ENCODE measurements at regions not wholly inside any gene's neighbourhood (a gene's known extent, or its start where the extent isn't known, plus 50 kb on each side); places are given as distances from the start of the nearest gene placed in this dataset.

GRCh38 chr15:88348579-88349230 lies 92.2 kb upstream of the NTRK3 start:
- ATAC-seq: no peak
- TF ChIP-seq ZC3H10 (CRISPR knock-in tag; IDR thresholded peaks at IDR 0.05): no peak
- TF ChIP-seq CSDC2 (CRISPR knock-in tag; IDR thresholded peaks at IDR 0.05): no peak
- no peak for TF ChIP-seq PATZ1 (CRISPR knock-in tag; IDR thresholded peaks at IDR 0.05; ENCODE audit: borderline replicate concordance)

GRCh38 chr15:88345962-88346361 lies 89.4 kb upstream of the NTRK3 start:
- TF ChIP-seq TSHZ2 (CRISPR knock-in tag; IDR thresholded peaks at IDR 0.05) (no peak), GLIS3 (CRISPR knock-in tag; IDR thresholded peaks at IDR 0.05) (no peak), SNAI2 (CRISPR knock-in tag; IDR thresholded peaks at IDR 0.05) (no peak), ISL1 (CRISPR knock-in tag; IDR thresholded peaks at IDR 0.05) (no peak), ZNF565 (CRISPR knock-in tag; conservative IDR thresholded peaks at IDR 0.05; ENCODE audit: low read depth) (no peak), OSR1 (CRISPR knock-in tag; IDR thresholded peaks at IDR 0.05) (no peak), BACH2 (CRISPR knock-in tag; IDR thresholded peaks at IDR 0.05; ENCODE audit: borderline replicate concordance) (no peak), CREB5 (CRISPR knock-in tag; IDR thresholded peaks at IDR 0.05; ENCODE audit: low read depth) (no peak), PPARA (CRISPR knock-in tag; IDR thresholded peaks at IDR 0.05; ENCODE audit: borderline replicate concordance) (no peak), PATZ1 (CRISPR knock-in tag; IDR thresholded peaks at IDR 0.05; ENCODE audit: borderline replicate concordance) (no peak), ARNTL (CRISPR knock-in tag; IDR thresholded peaks at IDR 0.05; ENCODE audit: borderline replicate concordance, low read depth) (no peak), TOX (CRISPR knock-in tag; IDR thresholded peaks at IDR 0.05; ENCODE audit: borderline replicate concordance) (no peak), RARB (CRISPR knock-in tag; IDR thresholded peaks at IDR 0.05) (no peak), ZFP30 (CRISPR knock-in tag; IDR thresholded peaks at IDR 0.05) (no peak)
- ATAC-seq: no peak

- TF ChIP-seq POU6F1 (CRISPR knock-in tag; IDR thresholded peaks at IDR 0.05; ENCODE audit: borderline replicate concordance, low read depth): no peak
- peak; percentile 49 for TF ChIP-seq ISL1 (CRISPR knock-in tag; IDR thresholded peaks at IDR 0.05)
- TF ChIP-seq GLIS3 (CRISPR knock-in tag; IDR thresholded peaks at IDR 0.05): no peak
- no peak for TF ChIP-seq CREB5 (CRISPR knock-in tag; IDR thresholded peaks at IDR 0.05; ENCODE audit: low read depth)
- TF ChIP-seq TSHZ2 (CRISPR knock-in tag; IDR thresholded peaks at IDR 0.05): no peak
- no peak for TF ChIP-seq ZFP30 (CRISPR knock-in tag; IDR thresholded peaks at IDR 0.05)
- no peak for ATAC-seq
Observed at GRCh38 chr15:88344786-88345185, 88.2 kb upstream of the NTRK3 start.

All from SK-N-SH treated with all-trans-retinoic acid at 6 μM for 48 hours (cell line).